Progenitor cell of endocrine pancreas (in vitro differentiated cells): ENCODE measurements at regions not wholly inside any gene's neighbourhood (a gene's known extent, or its start where the extent isn't known, plus 50 kb on each side); places are given as distances from the start of the nearest gene placed in this dataset.

Source experiments
- DNase-seq: peaks from one replicate; pipeline ENCODE4 v3.0.0; 2021; ENCODE audit warnings: low spot score; ENCODE audit not compliant: unreplicated experiment
- H3K27ac Mint-ChIP-seq: 2 replicates; pipeline ENCODE4 v1.8.0; 2021; ENCODE audit warnings: mild to moderate bottlenecking, moderate library complexity, mixed read lengths
- H3K27me3 Mint-ChIP-seq: 2 replicates; pipeline ENCODE4 v1.8.0; 2021; ENCODE audit warnings: mixed read lengths
- H3K36me3 Mint-ChIP-seq: 2 replicates; pipeline ENCODE4 v1.8.0; 2022; ENCODE audit warnings: mixed read lengths; ENCODE audit not compliant: insufficient read depth
- H3K4me1 Mint-ChIP-seq: 2 replicates; pipeline ENCODE4 v1.8.0; 2021; ENCODE audit warnings: low read depth, mixed read lengths
- H3K4me3 Mint-ChIP-seq: 2 replicates; pipeline ENCODE4 v1.8.0; 2021; ENCODE audit warnings: low read depth, mild to moderate bottlenecking, moderate library complexity, mixed read lengths
- H3K9me3 Mint-ChIP-seq: 2 replicates; pipeline ENCODE4 v1.8.0; 2021; ENCODE audit warnings: low read depth, mixed read lengths
- CTCF ChIP-seq: fragments of 200-600 bp; sonication (generic); IDR thresholded peaks from one replicate; pipeline ENCODE4 v1.5.0; 2021; ENCODE audit warnings: antibody characterized with exemption, mild to moderate bottlenecking; ENCODE audit not compliant: unreplicated experiment

DNA sequence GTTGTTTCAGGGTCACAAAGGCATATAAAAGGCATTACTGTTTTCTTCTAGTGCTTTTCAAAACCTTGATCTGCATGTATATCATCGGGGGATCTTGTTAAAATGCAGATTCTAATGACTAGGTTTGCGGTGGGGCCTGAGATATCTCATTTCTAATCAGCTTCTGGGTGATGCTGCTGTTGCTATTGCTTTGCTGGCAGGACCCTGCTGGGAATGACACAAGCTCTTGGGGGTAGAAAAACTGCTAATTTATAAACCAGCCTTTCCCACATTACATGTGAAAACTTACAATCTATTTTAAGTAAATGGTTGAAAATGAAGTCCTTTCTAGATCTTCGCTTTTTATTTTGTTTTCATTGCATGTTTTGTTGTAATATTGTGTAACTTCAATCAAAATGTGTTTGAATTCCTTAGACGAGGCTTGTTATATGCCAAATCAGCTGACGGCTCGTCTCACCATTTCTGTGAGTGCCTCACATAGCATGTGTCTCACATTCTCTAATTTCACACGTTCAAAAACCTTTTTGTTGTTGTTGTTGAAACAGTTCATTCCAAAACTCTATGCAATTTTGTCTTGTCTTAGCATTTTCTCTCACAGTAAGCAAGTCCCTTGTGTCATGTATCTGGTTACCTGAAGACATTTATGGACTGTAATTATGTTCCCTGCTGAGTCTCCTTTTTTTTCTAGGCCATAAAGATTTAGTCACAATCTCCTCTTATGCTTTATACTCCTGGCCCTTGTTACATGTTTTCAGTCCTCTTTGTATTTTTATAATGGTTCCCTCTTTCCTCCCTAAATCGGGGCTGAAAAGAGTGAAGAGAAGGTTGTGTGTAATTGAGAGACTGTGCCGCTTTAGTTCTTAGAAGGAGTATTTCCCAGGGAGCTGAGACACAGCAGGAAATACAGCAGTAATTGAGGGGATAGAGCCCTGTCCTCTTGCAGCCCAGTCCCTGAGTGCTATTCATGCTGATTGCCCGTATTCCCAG is 521.0 kb upstream of the SEMA6A start:
- no peak for DNase-seq
- Mint-ChIP-seq H3K27me3 (peaks cover 2% of the 10 kb centered on the region), H3K9me3 (no peaks in the 10 kb centered on the region), H3K4me3 (no peak overlapping the region), H3K36me3 (no peaks in the 10 kb centered on the region), H3K4me1 (peaks cover 6% of the 10 kb centered on the region), H3K27ac (peak overlapping the region; percentile 43)
- no peak for TF ChIP-seq CTCF

GRCh38 chr5:117094114-117094815 is 519.6 kb upstream of the SEMA6A start:
- Mint-ChIP-seq H3K9me3 (no peaks in the 10 kb centered on the region), H3K4me3 (no peak overlapping the region), H3K27me3 (peaks cover 2% of the 10 kb centered on the region), H3K4me1 (peaks cover 6% of the 10 kb centered on the region), H3K36me3 (no peaks in the 10 kb centered on the region), H3K27ac (no peak overlapping the region)
- DNase-seq = no peak
- TF ChIP-seq CTCF = no peak

DNA sequence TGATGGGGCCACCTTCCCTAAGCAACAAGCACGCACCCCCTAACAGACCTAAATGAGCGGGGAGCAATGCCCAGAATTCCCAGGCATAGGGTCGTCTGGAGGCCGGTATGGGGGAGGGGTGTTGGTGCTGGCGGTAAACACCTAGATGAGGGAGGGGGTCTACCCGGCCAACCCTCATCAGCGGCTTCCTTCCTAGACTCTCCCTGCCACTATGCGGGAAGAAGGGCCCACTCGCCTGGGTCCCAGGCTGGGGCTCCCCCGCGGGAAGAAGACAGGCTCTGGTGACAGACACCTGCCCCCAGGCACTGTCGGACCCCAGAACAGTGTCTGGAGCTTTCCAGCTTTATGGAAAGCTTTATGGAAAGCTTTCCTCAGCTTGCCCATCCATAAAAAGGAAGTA is 519.0 kb upstream of the SEMA6A start:
- TF ChIP-seq CTCF = no peak
- no peaks in the 10 kb centered on the region for H3K9me3 Mint-ChIP-seq
- peaks cover 2% of the 10 kb centered on the region for H3K27me3 Mint-ChIP-seq
- no peak overlapping the region for H3K4me3 Mint-ChIP-seq
- H3K27ac Mint-ChIP-seq = no peak overlapping the region
- peaks cover 6% of the 10 kb centered on the region for H3K4me1 Mint-ChIP-seq
- no peak for DNase-seq
- H3K36me3 Mint-ChIP-seq = no peaks in the 10 kb centered on the region

DNA sequence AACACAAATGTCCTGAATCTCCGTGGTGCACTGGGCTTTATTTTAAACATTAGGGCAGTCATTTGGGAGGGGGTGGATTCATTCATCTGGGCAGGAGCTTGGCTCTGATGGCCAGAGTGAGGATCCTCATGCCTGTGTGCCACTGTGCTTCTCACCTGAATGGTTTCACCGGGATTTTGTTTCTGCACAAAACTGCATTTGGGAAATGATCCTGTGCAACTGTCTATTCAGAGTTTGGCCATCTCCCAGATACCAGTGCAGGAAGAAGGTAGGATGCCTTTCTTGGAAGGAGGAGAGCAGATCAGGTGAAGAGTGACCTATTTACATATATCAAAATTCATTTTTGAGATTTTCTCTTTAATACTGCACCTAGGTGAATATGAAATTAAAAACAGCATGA is 514.4 kb upstream of the SEMA6A start:
- Mint-ChIP-seq H3K27me3 (no peaks in the 10 kb centered on the region), H3K36me3 (no peaks in the 10 kb centered on the region), H3K27ac (no peak overlapping the region), H3K4me3 (no peak overlapping the region), H3K4me1 (no peaks in the 10 kb centered on the region), H3K9me3 (no peaks in the 10 kb centered on the region)
- TF ChIP-seq CTCF = no peak
- DNase-seq = no peak

DNA sequence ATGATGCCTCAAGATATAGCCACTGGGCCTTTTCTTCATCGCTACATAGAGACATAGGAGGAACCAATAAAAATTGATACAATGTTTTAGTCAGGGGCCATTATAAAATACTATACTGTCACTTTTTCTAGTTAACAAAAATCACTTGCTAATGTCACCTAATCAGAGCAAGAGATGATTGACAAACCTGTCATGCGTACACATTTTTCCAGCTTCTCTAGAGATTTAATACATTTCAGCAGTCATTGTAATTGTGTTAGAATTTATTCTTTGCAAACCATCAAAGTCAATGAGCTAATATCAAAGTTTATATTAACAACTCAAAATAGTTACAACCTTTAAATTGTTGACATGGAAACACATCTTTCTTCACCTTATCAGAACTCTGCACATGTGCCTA is 513.6 kb upstream of the SEMA6A start:
- Mint-ChIP-seq H3K4me1 (no peaks in the 10 kb centered on the region), H3K27ac (no peak overlapping the region), H3K9me3 (no peaks in the 10 kb centered on the region), H3K27me3 (no peaks in the 10 kb centered on the region), H3K36me3 (no peaks in the 10 kb centered on the region), H3K4me3 (no peak overlapping the region)
- no peak for TF ChIP-seq CTCF
- no peak for DNase-seq
